IPS-18c (cell line): ENCODE measurements at regions not wholly inside any gene's neighbourhood (a gene's known extent, or its start where the extent isn't known, plus 50 kb on each side); places are given as distances from the start of the nearest gene placed in this dataset.
"Not testable (repeated sequence)": the region's sequence is repeated elsewhere in the genome, so short reads cannot be mapped to it uniquely, and the experiment has no call there.

Experiments
- H3K4me3 ChIP-seq: 2 replicates; pipeline ENCODE4 v1.7.0; 2013; ENCODE audit warnings: low read depth, mild to moderate bottlenecking, low read length, moderate library complexity; ENCODE audit not compliant: insufficient read depth
- H3K9me3 ChIP-seq: one replicate; pipeline ENCODE4 v1.6.1; 2013; ENCODE audit warnings: mild to moderate bottlenecking, low read length, moderate library complexity; ENCODE audit not compliant: control insufficient read depth, insufficient read depth

- Histone ChIP-seq H3K9me3 (no peaks in the 10 kb centered on the region), H3K4me3 (no peak overlapping the region)
Observed at GRCh38 chr10:108052981-108053380, 888.5 kb upstream of the SORCS1 start.

- Histone ChIP-seq H3K9me3 (no peaks in the 10 kb centered on the region), H3K4me3 (no peak overlapping the region)
Observed at GRCh38 chr10:108051218-108051617, 886.7 kb upstream of the SORCS1 start.

DNA sequence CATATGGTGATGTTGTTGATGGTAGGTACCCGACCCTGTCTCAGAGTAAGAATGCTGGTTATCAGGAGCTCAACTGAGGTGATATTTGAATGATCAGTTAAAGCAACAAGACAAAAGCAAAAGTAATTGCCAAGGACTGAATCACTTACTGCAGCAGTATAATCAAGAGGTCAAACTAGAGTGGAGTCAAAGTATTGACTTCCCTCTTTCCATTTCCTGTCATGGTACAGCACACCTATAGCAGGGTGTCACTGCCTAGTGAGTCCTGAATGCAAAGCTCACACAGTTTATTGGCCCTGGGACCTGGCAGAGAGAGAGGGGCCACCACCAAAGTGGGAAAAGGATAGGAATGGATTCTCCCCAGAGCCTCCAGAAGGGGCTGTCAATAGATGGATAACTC lies 886.1 kb upstream of the SORCS1 start:
- no peaks in the 10 kb centered on the region for H3K9me3 ChIP-seq
- no peak overlapping the region for H3K4me3 ChIP-seq

- no peaks in the 10 kb centered on the region for H3K9me3 ChIP-seq
- H3K4me3 ChIP-seq = no peak overlapping the region
Observed at GRCh38 chr10:108049668-108050067, 885.2 kb upstream of the SORCS1 start.

DNA sequence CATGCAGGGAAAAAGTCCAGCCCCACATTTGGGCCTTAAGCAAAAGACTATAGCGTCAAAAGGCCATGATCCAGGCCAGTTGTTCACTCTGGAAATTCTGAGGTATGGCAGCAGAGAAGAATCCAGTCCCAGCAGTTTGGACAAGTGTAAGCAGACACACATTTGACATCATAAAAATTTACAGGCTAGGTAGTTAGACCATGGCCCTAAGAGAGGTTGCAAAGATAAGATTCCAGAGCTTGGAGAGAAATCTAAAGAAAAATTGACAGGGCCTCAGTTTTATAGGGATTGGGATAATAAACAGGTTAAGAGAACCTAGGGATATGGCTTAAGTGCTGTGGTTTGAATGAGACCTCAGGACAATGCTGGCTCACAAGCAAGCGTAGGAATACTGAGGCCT lies 884.4 kb upstream of the SORCS1 start:
- Histone ChIP-seq H3K4me3 (no peak overlapping the region), H3K9me3 (no peaks in the 10 kb centered on the region)

DNA sequence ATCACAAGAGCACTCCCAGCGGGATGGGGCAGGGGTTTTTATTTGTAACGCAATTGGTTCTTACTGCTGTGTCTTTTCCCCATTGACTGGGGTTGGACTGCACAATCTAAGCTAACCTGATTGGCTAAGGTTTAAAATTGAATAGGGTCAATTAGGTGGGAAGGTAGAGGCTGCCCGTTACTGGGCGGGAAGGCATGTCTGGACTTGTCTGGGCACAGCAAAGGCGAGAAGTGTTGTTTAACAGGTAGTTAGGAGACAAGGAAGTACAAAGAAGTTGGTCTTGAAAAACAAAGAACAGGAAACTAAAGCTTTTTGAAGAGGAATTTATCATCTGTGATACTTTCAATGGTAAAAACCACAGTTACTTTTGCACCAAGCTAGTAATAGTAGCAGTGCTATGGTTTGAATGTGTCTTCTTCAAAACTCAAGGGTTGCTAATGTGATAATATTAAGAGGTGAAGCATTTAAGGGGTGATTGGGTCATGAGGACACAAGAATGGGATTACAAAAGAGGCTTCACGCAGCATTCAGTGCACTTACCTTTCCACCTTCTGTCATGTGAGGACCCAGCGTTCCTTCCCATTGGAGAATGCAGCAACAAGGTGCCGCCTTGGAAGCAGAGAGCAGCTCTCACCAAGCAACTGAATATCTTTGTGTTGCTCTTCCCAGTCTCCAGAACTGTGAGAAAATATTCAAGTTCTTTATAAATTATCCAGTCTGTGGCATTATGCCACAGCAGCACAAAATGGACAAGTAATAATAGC lies 875.5 kb upstream of the SORCS1 start:
- H3K9me3 ChIP-seq = no peaks in the 10 kb centered on the region
- no peak overlapping the region for H3K4me3 ChIP-seq

DNA sequence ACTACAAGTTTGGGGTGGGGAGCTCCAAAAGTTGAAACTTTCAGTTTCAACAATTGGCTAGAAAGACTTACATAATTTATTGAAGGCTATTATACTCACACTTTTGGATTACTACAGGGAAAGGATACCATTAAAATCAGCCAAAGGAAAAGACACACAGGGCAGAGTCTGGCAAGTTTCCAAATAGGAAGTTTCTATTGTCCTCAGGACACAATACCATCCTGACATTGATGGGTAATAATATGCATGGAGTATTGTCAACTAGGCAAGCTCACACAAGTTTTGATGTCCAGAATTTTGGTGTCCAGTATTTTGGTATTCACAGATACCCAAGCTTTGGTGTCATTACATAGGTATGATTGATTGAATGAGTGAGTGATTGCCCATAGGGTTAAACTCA lies 872.6 kb upstream of the SORCS1 start:
- H3K4me3 ChIP-seq = no peak overlapping the region
- H3K9me3 ChIP-seq = no peaks in the 10 kb centered on the region

GRCh38 chr10:108036265-108036664 lies 871.8 kb upstream of the SORCS1 start:
- Histone ChIP-seq H3K4me3 (no peak overlapping the region), H3K9me3 (no peaks in the 10 kb centered on the region)

- H3K9me3 ChIP-seq = no peaks in the 10 kb centered on the region
- no peak overlapping the region for H3K4me3 ChIP-seq
Observed at GRCh38 chr10:108034829-108035228, 870.3 kb upstream of the SORCS1 start.

- not testable (repeated sequence) for H3K4me3 ChIP-seq, H3K9me3 ChIP-seq
Observed at GRCh38 chr10:108033518-108033917, 869.0 kb upstream of the SORCS1 start.

GRCh38 chr10:108031505-108031904 lies 867.0 kb upstream of the SORCS1 start:
- no peaks in the 10 kb centered on the region for H3K9me3 ChIP-seq
- H3K4me3 ChIP-seq = no peak overlapping the region

DNA sequence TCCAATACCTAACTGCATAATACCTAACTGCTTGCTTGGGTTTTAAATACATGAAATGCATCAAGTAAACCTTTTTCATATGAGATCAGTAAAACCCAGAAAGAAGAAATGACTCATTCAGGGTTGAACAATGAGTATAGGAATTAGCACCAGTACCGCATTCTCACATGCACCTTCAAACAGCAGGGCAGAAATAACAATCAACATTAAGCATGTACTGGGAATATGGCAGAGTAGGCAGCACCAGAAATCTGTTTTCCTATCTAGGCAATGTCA lies 850.3 kb upstream of the SORCS1 start:
- no peaks in the 10 kb centered on the region for H3K9me3 ChIP-seq

GRCh38 chr10:108014145-108014901 lies 849.8 kb upstream of the SORCS1 start:
- no peaks in the 10 kb centered on the region for H3K9me3 ChIP-seq
- H3K4me3 ChIP-seq = no peak overlapping the region

More for the DNA sequence above, 850.3 kb upstream of the SORCS1 start:
- H3K4me3 ChIP-seq = no peak overlapping the region

DNA sequence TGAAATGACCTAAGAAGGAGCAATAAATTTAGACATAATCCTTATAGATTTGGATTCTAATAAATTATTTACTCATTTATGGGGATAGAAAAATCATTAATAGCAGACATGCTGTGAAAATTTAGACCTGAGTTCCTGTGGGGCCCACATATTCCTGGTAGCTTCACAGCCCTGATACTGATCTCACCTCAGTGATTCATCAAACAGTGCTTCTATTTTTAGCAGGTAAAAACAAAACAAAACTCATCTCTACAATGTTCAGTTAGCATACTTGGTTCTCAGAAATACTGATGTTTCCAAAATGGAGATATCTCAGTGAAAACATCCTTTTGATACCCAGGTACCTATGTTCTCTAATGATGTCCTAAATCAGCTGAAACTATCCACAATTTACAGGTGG lies 841.1 kb upstream of the SORCS1 start:
- no peak overlapping the region for H3K4me3 ChIP-seq
- peaks cover 8% of the 10 kb centered on the region for H3K9me3 ChIP-seq

DNA sequence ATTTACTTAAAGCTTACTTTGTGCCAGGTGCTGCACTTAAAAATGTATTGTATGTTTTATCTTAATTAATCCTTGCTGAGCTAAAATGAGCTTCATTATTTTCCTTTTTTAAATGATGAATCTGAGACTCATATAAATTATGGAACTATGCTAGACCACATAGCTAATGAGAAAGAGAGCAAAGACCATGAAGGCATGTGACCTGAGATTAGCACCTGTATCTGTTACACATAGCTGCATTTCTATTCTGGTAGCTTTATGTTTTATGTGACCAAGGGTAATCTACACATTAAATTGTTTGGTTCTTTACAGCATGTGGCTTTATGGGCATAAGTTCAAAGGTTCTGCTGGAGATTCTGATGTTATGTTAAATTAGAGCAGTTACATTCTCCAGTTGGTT lies 839.1 kb upstream of the SORCS1 start:
- no peak overlapping the region for H3K4me3 ChIP-seq
- H3K9me3 ChIP-seq = peaks cover 8% of the 10 kb centered on the region

DNA sequence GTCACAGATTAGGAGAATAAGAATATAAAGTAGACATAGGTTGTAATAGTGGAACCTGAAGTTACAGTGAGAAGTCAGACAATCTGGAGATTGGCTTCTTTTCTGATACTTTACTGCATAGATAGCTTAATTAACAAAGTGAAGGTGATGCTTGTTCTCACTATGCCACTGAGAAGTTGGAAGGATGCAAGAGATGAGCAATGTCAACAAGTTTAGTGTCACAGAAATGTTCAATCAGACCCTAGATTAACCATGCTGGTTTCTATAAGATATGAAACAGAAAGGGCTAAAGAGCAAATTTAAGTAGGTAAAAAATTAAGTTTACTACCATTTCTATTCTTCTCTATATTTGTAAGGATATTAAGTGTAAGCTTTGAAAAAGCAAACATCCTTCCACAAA lies 838.6 kb upstream of the SORCS1 start:
- peaks cover 8% of the 10 kb centered on the region for H3K9me3 ChIP-seq
- no peak overlapping the region for H3K4me3 ChIP-seq

GRCh38 chr10:108000365-108000764 lies 835.9 kb upstream of the SORCS1 start:
- H3K4me3 ChIP-seq = no peak overlapping the region
- no peaks in the 10 kb centered on the region for H3K9me3 ChIP-seq

- no peak overlapping the region for H3K4me3 ChIP-seq
- H3K9me3 ChIP-seq = no peaks in the 10 kb centered on the region
Observed at GRCh38 chr10:107994621-107995270, 830.2 kb upstream of the SORCS1 start.
